GM19240 (cell line): ENCODE measurements at regions not wholly inside any gene's neighbourhood (a gene's known extent, or its start where the extent isn't known, plus 50 kb on each side); places are given as distances from the start of the nearest gene placed in this dataset.
"Not testable (repeated sequence)": the region's sequence is repeated elsewhere in the genome, so short reads cannot be mapped to it uniquely, and the experiment has no call there.

Experiments used
- DNase-seq: peaks from one replicate; pipeline ENCODE4 v3.0.0; 2011; ENCODE audit warnings: low spot score; ENCODE audit not compliant: insufficient read length

DNA sequence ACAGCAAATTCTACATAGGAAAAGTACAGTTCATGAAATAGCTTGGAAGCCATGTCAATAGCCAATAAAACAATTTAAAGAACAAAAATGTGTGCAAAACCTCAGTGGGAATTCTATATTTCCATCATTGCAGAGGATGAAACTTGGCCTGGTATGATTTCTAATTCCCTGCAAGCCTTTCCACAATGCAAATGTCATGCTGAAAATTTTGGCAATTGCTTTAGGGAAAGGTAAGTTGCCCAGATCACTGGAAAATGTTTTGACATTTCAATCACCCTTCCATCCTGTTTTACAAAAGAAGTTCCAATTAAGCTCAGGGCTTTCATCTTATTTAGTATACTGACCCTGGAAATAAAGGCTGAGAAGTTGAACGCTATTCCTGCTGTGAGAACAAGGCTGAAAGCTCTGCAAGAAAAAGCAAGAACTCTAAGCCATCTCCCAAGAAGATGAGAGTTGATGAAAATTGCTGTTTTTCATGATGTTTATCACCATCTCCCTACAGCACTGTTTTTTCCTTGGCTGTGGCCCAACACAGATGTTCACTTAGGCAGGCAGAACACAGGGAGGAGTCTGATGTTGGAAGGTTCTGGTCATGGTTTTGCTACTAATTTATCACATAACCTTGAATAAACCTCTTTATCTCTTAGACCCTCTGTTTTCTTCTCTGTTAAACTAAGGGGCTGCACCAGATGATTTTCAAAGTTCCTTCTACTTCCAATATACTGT lies 263.7 kb downstream of the KCTD12 start:
- DNase-seq: no peak

GRCh38 chr13:76621705-76622104 lies 264.5 kb downstream of the KCTD12 start:
- no peak for DNase-seq

GRCh38 chr13:76620036-76620435 lies 266.2 kb downstream of the KCTD12 start:
- DNase-seq: no peak

GRCh38 chr13:76619631-76620030 lies 266.6 kb downstream of the KCTD12 start:
- DNase-seq: no peak

DNA sequence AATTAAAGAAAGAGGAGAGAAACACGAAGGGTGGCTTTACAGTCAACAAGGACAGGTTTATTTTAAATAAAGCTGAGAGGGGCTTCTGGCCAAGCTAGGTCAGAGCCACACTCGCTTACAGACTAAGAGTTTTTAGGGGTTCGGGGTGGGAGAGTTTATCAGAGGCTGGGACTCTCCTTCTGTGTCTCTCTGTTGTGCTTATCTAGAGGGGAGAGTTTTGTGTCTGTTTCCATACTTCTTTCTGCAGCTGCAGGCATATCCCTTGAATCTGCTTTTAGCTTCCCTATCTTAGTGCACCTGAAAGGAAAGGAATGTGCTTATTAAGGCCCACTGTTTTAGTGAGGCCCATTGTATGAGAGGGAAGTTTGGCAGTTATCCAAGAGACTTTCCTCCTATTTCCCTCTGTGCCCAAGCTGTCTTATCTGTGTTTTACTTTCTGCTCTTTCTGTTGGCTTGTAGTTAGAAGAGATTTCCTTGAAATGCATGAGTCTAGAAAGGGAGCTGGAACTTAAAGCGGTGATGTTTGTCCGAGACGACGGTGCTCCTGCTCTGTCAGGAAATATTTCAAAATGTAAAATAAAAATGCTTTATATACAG lies 275.3 kb downstream of the KCTD12 start:
- DNase-seq: no peak

DNA sequence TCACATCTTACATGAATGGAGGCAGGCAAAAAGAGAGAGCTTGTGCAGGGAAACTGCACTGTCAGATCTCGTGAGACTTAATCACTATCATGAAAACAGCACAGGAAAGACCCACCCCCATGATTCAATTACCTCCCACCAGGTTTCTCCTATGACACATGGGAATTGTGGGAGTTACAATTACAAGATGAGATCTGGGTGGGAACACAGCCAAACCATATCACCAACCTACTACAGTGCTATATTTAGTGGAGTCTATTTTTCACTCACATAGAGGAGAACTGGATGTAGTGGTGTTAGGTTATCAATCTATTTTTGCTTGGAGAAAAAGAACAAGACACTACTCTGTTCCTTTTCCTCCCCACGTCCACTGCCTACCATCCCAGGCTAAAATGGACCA lies 276.6 kb downstream of the KCTD12 start:
- DNase-seq: no peak

DNA sequence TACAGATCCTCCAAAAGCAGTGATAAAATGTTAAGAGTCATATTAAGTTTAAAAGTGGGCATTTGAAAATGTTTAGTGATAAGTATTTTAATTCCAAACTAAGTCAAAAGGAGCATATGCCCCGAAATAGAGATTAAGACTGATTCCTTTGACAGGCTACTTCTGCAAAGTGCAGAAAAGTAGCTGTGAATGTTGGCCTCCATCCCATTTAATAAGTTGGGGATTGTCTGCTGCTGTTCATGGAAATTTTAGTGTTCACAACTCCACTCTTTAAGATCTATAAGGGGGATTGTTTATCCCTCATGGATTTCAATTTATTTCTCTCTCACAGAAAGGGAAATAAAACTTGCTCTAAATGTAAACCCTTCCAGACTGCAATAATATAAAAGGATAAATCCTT lies 278.3 kb downstream of the KCTD12 start:
- no peak for DNase-seq

- no peak for DNase-seq
Measured at GRCh38 chr13:76600081-76600480, 286.1 kb downstream of the KCTD12 start.

DNA sequence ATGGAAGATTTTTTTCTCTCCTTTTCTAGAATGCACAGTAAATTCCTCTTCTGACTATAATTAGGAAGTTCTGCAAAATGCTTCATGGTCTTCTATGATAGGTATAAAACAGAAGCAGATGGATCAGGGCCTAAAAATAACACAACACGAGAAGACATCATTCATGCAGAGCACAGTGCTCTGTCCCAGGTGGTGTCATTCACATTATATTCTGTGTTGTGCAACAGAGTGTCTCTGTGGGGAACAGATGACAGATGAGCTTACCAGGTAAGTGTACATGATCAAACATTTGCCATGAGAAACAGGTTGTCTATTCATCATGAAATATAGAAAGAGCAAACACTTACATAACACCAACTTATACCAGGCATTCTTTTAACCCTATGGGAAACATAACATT lies 288.3 kb downstream of the KCTD12 start:
- no peak for DNase-seq

DNA sequence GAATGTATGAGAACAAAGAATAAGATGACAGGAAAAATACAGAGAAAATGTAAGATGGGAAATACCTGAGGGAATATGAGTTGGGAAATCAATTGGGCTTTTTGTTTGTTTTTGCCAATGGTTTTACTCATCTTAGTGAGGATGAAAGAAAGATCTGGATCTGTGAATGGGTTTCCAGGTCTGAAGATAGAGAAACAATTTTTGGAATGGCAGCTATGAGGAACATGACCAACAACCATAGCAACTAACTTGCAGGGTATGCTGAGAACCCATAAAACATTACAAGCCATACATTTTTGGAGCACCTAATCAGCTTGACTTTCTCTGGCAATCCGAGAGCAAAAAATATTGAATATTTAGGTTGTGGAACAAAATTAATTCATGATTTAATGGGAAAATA lies 290.0 kb downstream of the KCTD12 start:
- no peak for DNase-seq

DNA sequence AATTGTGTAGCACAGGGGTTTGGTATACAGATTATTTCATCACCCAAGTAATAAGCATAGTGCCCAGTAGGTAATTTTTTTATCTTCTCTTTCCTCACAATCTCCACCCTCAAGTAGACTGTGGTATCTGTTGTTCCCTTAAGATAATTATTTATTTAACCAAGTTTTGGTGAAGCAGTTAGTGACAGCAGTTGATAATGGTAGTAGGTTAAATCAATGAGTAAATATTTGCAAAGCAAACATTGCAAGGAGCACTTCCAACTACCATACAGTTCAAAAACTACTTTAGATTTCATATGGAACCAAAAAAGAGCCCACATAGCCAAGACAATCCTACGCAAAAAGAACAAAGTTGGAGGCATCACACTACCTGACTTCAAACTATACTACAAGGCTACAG lies 291.8 kb downstream of the KCTD12 start:
- DNase-seq: no peak

- no peak for DNase-seq
Measured at GRCh38 chr13:76586842-76587241, 299.4 kb downstream of the KCTD12 start.

GRCh38 chr13:76579701-76580100 lies 306.5 kb downstream of the KCTD12 start:
- no peak for DNase-seq

- DNase-seq: not testable (repeated sequence)
Measured at GRCh38 chr13:76575634-76576033, 310.6 kb downstream of the KCTD12 start.

GRCh38 chr13:76570510-76570971 lies 315.7 kb downstream of the KCTD12 start:
- no peak for DNase-seq

GRCh38 chr13:76556627-76557026 lies 329.6 kb downstream of the KCTD12 start:
- no peak for DNase-seq

DNA sequence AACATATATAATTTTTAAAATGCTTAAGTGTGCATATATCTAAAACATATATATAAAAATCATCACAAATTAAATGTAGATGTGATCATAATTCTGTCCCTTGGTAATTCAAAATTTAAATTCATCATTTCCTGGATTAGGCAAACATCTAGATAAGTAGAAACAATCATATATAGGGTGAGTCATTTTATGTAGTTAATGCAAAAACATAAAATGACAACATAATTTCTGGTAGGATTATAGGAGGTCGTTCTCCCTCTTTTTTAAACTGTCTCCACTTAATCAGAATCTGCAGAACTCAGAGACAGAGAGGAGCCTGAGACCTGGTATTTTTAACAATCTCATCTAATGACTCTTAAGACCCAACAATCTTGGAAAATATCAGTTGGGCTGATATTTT lies 333.4 kb downstream of the KCTD12 start:
- no peak for DNase-seq

DNA sequence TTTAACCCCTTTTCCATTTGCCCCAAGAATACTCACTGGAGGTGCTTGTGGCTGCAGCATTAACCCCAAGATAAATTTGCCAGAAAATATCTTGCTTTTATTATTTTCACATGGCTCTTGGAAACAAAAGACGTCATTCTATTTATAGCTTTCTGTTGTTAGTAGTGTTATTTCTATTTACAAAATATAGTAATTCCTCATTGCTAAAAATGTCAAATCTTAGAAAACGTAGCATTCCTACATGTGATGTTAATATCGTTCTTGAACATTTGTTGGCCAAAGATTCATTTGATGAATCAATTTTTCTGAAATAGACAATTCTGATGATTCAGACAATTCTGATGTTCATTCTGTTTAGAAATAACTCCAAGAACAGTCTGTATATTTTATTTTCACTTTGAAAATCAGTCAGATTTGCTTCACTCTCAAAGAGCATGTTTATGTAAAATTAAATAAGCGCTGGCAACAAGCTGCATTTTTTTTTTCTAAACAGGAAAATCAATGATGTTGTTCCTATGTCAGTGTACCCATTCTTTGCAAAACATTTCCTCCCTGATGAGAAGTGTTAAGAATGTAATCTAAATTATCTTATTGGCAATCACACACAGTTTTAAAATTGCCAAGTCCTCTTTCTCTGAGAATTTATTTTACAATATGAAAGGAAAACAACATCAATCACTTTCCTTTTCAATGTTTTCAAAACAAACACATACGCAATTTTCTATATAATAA lies 334.0 kb downstream of the KCTD12 start:
- no peak for DNase-seq

DNA sequence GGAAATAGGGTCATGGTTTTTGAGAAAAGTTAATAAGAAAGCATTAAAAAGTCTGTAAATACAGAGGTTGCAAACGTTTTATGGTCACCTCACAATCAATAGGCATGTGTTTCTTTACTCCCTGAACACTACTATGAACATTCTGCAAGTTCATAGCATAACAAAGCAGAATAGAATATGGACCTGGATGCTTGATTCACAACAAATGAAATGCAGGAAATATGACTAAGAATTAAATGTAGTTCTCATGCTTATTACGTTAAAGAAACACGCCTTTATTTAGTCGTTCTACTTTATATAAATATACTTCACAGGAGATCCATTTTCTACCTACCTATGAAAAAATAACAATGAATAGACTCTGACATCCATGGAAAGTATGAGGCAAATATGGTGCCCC lies 344.0 kb downstream of the KCTD12 start:
- DNase-seq: no peak

DNA sequence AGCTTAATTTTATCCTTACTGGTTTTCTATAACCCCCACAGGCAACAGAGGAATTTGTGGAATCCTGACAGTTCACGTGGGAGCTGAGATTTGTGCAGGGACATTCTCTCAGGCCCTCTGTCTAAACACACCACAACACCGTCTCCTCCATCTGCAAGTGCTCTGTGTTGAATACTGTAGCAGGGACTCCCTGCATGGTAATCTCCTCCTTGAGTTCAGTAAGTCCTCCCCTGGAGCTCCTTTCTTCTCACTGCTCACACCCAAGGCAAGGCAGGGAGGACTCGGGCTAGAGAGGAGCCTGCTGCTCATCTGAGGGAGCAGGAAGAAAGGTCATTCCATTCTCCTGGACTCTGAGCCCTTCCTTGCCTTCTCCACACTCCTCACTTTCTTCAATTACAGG lies 348.2 kb downstream of the KCTD12 start:
- no peak for DNase-seq

DNA sequence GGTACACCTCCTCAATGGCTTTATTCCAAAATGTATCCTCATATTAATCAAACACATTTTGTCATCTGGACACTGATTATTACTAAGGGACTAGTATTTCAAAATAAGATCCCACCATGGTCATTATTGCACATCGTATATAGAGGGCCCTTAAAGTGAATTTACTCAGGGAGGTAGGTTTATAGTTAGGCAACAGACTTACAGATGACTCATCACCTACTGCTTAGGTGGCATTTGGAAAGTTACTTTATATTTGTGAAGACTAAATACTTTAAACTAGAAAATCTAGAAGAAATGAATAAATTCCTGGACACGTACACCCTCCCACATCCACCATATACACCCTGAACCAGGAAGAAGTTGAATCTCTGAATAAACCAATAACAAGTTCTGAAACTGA lies 353.0 kb downstream of the KCTD12 start:
- no peak for DNase-seq

DNA sequence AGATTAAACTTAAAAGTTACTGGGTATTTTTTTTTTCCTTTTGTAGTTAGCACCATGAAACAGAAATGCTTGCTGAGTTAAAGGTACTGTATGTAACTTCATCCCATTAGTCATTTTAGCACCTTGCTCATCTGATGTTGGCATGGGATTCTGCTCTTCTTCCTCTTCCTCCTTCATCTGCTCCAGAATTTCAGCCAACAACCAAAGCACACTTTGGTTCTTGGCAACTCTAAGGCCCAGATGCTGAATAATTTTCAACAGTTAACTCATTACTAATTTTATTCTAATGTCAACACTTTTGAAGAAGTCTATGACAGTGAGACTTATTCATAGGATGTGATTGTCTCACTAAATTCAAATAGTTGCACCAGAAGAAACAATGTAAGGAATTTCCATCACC lies 359.2 kb downstream of the KCTD12 start:
- no peak for DNase-seq
